Panc1 (cell line): ENCODE measurements at regions not wholly inside any gene's neighbourhood (a gene's known extent, or its start where the extent isn't known, plus 50 kb on each side); places are given as distances from the start of the nearest gene placed in this dataset.

Experiments used
- ATAC-seq: fragments of 200-7000 bp; cut with Tn5 transposase; 2 replicates; pipeline ENCODE4 v1.9.1; 2020; ENCODE audit warnings: mild to moderate bottlenecking, moderate library complexity
- BruUV-seq: library from RNA; stranded (reverse); fragments of 400-500 nt; replicated peaks from 2 replicates; lab custom pipeline; 2021; lab: Mats Ljungman, UMichigan
- CTCF ChIA-PET: fragments of 300-600 bp; sonication (Branson Sonifier 250); formaldehyde crosslinking; loops from one replicate; lab custom pipeline; 2022; ENCODE audit warnings: antibody characterized with exemption; lab: Charles Lee
- POLR2A ChIA-PET: fragments of 300-600 bp; sonication (Branson Sonifier 250); formaldehyde crosslinking; loops from one replicate; lab custom pipeline; 2022; ENCODE audit warnings: antibody characterized with exemption; lab: Charles Lee
- DNase-seq: peaks from one replicate; pipeline ENCODE4 v3.0.0-alpha.2; 2010; ENCODE audit warnings: low read depth, low spot score
- H3K27ac ChIP-seq: 2 replicates; pipeline ENCODE4 v1.5.1; 2011; ENCODE audit warnings: mild to moderate bottlenecking, low read length, inconsistent platforms
- H3K27me3 ChIP-seq: fragments of 200-500 bp; sonication (Bioruptor generic); 2 replicates; pipeline ENCODE4 v1.6.0; 2014; ENCODE audit warnings: low read length, inconsistent platforms; ENCODE audit not compliant: control insufficient read depth, insufficient read depth
- H3K36me3 ChIP-seq: fragments of 200-500 bp; sonication (Bioruptor generic); 2 replicates; pipeline ENCODE4 v1.5.1; 2014; ENCODE audit warnings: inconsistent platforms, mild to moderate bottlenecking, low read length, moderate library complexity; ENCODE audit not compliant: control insufficient read depth, insufficient read depth
- H3K4me1 ChIP-seq: 2 replicates; pipeline ENCODE4 v1.5.1; 2011; ENCODE audit warnings: inconsistent platforms, mild to moderate bottlenecking, low read length, moderate library complexity; ENCODE audit not compliant: control insufficient read depth, insufficient read depth
- H3K4me3 ChIP-seq, 2 experiments: 2 replicates each; pipeline ENCODE4 v1.5.1; 2011 to 2012; ENCODE audit warnings: low read depth in 2 of 2, low read length in 2 of 2, mild to moderate bottlenecking in 2 of 2, inconsistent platforms in 1 of 2, moderate library complexity in 1 of 2
- H3K9me3 ChIP-seq: fragments of 200-500 bp; sonication (Bioruptor generic); 2 replicates; pipeline ENCODE4 v1.5.1; 2014; ENCODE audit warnings: low read depth, mild to moderate bottlenecking, inconsistent platforms, low read length, moderate library complexity; ENCODE audit not compliant: control insufficient read depth, insufficient read depth
- POLR2AphosphoS5 ChIP-seq: IDR thresholded peaks from 2 replicates; pipeline ENCODE4 v1.6.1; 2012; ENCODE audit warnings: mild to moderate bottlenecking, low read depth, low read length, moderate library complexity
- SIN3A ChIP-seq: IDR thresholded peaks from 2 replicates; pipeline ENCODE4 v1.6.1; 2012; ENCODE audit warnings: low read depth, mild to moderate bottlenecking, low read length, moderate library complexity, borderline replicate concordance; ENCODE audit not compliant: insufficient read depth
- TCF7L2 ChIP-seq: IDR thresholded peaks from 2 replicates; pipeline ENCODE4 v1.6.1; 2011; ENCODE audit warnings: mild to moderate bottlenecking, low read depth, low read length, inconsistent platforms
- in situ Hi-C: cut with HindIII; loops from 2 replicates; pipeline ENCODE4 v1.10.0; 2016; ENCODE audit warnings: low sequenced_read_pairs, low pct_unique_long_range_greater_than_20kb
- intact Hi-C: fragments of 100-400 bp; cut with micrococcal nuclease; formaldehyde crosslinking; loops from one replicate; pipeline ENCODE4 v1.10.0; 2022; ENCODE audit not compliant: unreplicated experiment
- TF ChIP-seq, protein P1 (sequence below), 2 experiments: IDR thresholded peaks; 2 replicates each; pipeline ENCODE4 v1.6.1; 2011 to 2012; ENCODE audit warnings: low read depth in 2 of 2, control low read depth in 1 of 2, low read length in 1 of 2, mild to moderate bottlenecking in 1 of 2, moderate library complexity in 1 of 2; ENCODE audit not compliant: insufficient read depth in 1 of 2
- TF ChIP-seq, protein P2 (sequence below): fragments of 450-650 bp; IDR thresholded peaks from 2 replicates; pipeline ENCODE4 v1.5.1; 2017; ENCODE audit warnings: mild to moderate bottlenecking

GRCh38 chr13:87944038-87944437 is 272.9 kb downstream of the SLITRK5 start:
- ChIA-PET POLR2A (no interaction called here), CTCF (no interaction called here)
- H3K27me3 ChIP-seq, result no peaks in the 10 kb centered on the region
- no peaks in the 10 kb centered on the region for H3K4me1 ChIP-seq
- H3K9me3 ChIP-seq, result no peaks in the 10 kb centered on the region
- DNase-seq, result no peak
- H3K4me3 ChIP-seq, result no peak overlapping the region
- in situ Hi-C loops (no loop called here), intact Hi-C loops (no loop called here)
- no peaks in the 10 kb centered on the region for H3K36me3 ChIP-seq
- ATAC-seq, result no peak
- TF ChIP-seq, protein P1, sequence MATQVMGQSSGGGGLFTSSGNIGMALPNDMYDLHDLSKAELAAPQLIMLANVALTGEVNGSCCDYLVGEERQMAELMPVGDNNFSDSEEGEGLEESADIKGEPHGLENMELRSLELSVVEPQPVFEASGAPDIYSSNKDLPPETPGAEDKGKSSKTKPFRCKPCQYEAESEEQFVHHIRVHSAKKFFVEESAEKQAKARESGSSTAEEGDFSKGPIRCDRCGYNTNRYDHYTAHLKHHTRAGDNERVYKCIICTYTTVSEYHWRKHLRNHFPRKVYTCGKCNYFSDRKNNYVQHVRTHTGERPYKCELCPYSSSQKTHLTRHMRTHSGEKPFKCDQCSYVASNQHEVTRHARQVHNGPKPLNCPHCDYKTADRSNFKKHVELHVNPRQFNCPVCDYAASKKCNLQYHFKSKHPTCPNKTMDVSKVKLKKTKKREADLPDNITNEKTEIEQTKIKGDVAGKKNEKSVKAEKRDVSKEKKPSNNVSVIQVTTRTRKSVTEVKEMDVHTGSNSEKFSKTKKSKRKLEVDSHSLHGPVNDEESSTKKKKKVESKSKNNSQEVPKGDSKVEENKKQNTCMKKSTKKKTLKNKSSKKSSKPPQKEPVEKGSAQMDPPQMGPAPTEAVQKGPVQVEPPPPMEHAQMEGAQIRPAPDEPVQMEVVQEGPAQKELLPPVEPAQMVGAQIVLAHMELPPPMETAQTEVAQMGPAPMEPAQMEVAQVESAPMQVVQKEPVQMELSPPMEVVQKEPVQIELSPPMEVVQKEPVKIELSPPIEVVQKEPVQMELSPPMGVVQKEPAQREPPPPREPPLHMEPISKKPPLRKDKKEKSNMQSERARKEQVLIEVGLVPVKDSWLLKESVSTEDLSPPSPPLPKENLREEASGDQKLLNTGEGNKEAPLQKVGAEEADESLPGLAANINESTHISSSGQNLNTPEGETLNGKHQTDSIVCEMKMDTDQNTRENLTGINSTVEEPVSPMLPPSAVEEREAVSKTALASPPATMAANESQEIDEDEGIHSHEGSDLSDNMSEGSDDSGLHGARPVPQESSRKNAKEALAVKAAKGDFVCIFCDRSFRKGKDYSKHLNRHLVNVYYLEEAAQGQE (IDR thresholded peaks at IDR 0.05; ENCODE audit: insufficient read depth in 1 of 2, low read depth in 2 of 2, low read length in 1 of 2), result no peak
- TF ChIP-seq TCF7L2 (no peak), POLR2AphosphoS5 (no peak), SIN3A (no peak)
- TF ChIP-seq, protein P2, sequence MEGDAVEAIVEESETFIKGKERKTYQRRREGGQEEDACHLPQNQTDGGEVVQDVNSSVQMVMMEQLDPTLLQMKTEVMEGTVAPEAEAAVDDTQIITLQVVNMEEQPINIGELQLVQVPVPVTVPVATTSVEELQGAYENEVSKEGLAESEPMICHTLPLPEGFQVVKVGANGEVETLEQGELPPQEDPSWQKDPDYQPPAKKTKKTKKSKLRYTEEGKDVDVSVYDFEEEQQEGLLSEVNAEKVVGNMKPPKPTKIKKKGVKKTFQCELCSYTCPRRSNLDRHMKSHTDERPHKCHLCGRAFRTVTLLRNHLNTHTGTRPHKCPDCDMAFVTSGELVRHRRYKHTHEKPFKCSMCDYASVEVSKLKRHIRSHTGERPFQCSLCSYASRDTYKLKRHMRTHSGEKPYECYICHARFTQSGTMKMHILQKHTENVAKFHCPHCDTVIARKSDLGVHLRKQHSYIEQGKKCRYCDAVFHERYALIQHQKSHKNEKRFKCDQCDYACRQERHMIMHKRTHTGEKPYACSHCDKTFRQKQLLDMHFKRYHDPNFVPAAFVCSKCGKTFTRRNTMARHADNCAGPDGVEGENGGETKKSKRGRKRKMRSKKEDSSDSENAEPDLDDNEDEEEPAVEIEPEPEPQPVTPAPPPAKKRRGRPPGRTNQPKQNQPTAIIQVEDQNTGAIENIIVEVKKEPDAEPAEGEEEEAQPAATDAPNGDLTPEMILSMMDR, result no peak
- H3K27ac ChIP-seq, result no peak overlapping the region
- no TSS peak for BruUV-seq

- in situ Hi-C loops (no loop called here), intact Hi-C loops (no loop called here)
- Histone ChIP-seq H3K4me1 (no peaks in the 10 kb centered on the region), H3K27me3 (no peaks in the 10 kb centered on the region), H3K27ac (no peak overlapping the region), H3K9me3 (no peaks in the 10 kb centered on the region), H3K36me3 (no peaks in the 10 kb centered on the region), H3K4me3 (no peak overlapping the region)
- ChIA-PET CTCF (no interaction called here), POLR2A (no interaction called here)
- DNase-seq (no peak), ATAC-seq (no peak)
- TF ChIP-seq TCF7L2 (no peak), SIN3A (no peak), POLR2AphosphoS5 (no peak)
- TF ChIP-seq, protein P2, result no peak
- TF ChIP-seq, protein P1 (IDR thresholded peaks at IDR 0.05; ENCODE audit: insufficient read depth in 1 of 2, low read depth in 2 of 2, low read length in 1 of 2), result no peak
- no TSS peak for BruUV-seq
These were observed 281.2 kb downstream of the SLITRK5 start for GRCh38 chr13:87952377-87952776.
